Coronary artery (tissue), 2 donors: ENCODE measurements at regions not wholly inside any gene's neighbourhood (a gene's known extent, or its start where the extent isn't known, plus 50 kb on each side); places are given as distances from the start of the nearest gene placed in this dataset.

Experiments used
- DNase-seq: peaks from one replicate; pipeline ENCODE4 v3.0.0-alpha.2; 2017; ENCODE audit warnings: low spot score
- H3K27ac ChIP-seq, 2 donors: fragments of 200-600 bp; sonication (generic); one replicate each; pipeline ENCODE4 v1.5.1; 2016 to 2019
- H3K4me3 ChIP-seq: fragments of 200-600 bp; sonication (generic); 2 replicates; pipeline ENCODE4 v1.5.1; 2016; ENCODE audit warnings: mild to moderate bottlenecking, moderate library complexity
- CTCF ChIP-seq: fragments of 200-600 bp; sonication (generic); IDR thresholded peaks from one replicate; pipeline ENCODE4 v1.5.1; 2019; ENCODE audit warnings: antibody characterized with exemption

- no peak for DNase-seq
- no peak for TF ChIP-seq CTCF
- H3K4me3 ChIP-seq = no peak overlapping the region
- no peak overlapping the region for H3K27ac ChIP-seq
Measured at GRCh38 chr11:113531083-113531482, 55.9 kb upstream of the DRD2 start.

- no peak overlapping the region for H3K4me3 ChIP-seq
- TF ChIP-seq CTCF = no peak
- DNase-seq = no peak
- no peak overlapping the region for H3K27ac ChIP-seq
Measured at GRCh38 chr11:113529606-113530005, 54.4 kb upstream of the DRD2 start.

GRCh38 chr11:113528982-113529381 lies 53.8 kb upstream of the DRD2 start:
- DNase-seq = no peak
- no peak overlapping the region for H3K27ac ChIP-seq
- TF ChIP-seq CTCF = no peak
- no peak overlapping the region for H3K4me3 ChIP-seq

GRCh38 chr11:113526521-113526920 lies 51.3 kb upstream of the DRD2 start:
- no peak for DNase-seq

More at GRCh38 chr11:113526521-113526920, 51.3 kb upstream of the DRD2 start:
- no peak for TF ChIP-seq CTCF
- Histone ChIP-seq H3K27ac (no peak overlapping the region), H3K4me3 (no peak overlapping the region)
